Testis (tissue), 2 donors: ENCODE measurements at regions not wholly inside any gene's neighbourhood (a gene's known extent, or its start where the extent isn't known, plus 50 kb on each side); places are given as distances from the start of the nearest gene placed in this dataset.

ENCODE experiments used
- POLR2A ChIP-seq: fragments of 450-650 bp; IDR thresholded peaks from one replicate; pipeline ENCODE4 v1.6.1; 2017; ENCODE audit warnings: antibody characterized with exemption, mild to moderate bottlenecking, moderate library complexity
- TF ChIP-seq, protein P1 (sequence below), 3 experiments: fragments of 450-650 bp in 2 of 3; fragments of 200-600 bp in 1 of 3; sonication (generic) in 1 of 3; IDR thresholded peaks; one replicate each; pipeline ENCODE4 v1.5.1; 2016 to 2019; ENCODE audit warnings: antibody characterized with exemption in 3 of 3, mild to moderate bottlenecking in 2 of 3, moderate library complexity in 1 of 3

DNA sequence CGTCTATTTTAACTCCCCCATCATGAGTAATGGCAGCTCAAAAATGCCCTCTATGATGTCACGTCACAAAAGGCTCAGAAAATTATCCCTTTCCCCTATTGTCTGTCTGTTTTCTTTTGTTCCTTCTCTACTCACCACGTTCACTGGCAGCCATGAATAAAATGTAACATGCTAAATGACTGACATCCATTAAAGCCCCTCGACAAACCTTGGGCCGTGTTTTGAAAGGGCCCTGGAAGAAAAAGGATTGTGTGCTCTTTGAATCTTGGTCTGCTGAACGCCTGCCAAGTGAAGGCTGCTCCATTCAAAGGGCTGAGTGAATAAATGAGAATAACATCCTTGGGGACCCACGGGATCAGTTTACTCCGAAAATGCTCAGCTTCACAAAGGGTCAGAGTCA is 118.7 kb downstream of the RPS12 start:
- TF ChIP-seq POLR2A = no peak
- TF ChIP-seq, protein P1, sequence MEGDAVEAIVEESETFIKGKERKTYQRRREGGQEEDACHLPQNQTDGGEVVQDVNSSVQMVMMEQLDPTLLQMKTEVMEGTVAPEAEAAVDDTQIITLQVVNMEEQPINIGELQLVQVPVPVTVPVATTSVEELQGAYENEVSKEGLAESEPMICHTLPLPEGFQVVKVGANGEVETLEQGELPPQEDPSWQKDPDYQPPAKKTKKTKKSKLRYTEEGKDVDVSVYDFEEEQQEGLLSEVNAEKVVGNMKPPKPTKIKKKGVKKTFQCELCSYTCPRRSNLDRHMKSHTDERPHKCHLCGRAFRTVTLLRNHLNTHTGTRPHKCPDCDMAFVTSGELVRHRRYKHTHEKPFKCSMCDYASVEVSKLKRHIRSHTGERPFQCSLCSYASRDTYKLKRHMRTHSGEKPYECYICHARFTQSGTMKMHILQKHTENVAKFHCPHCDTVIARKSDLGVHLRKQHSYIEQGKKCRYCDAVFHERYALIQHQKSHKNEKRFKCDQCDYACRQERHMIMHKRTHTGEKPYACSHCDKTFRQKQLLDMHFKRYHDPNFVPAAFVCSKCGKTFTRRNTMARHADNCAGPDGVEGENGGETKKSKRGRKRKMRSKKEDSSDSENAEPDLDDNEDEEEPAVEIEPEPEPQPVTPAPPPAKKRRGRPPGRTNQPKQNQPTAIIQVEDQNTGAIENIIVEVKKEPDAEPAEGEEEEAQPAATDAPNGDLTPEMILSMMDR (IDR thresholded peaks at IDR 0.05) = no peak
